Mammary epithelial cell (primary cell): ENCODE measurements at regions not wholly inside any gene's neighbourhood (a gene's known extent, or its start where the extent isn't known, plus 50 kb on each side); places are given as distances from the start of the nearest gene placed in this dataset.

ENCODE experiments used
- CTCF ChIP-seq, 2 donors: IDR thresholded peaks in 1 of 2; conservative IDR thresholded peaks in 1 of 2; 2 replicates each; pipeline ENCODE4 v1.5.1; 2011 to 2012; ENCODE audit warnings: inconsistent platforms in 2 of 2, low read length in 2 of 2, mild to moderate bottlenecking in 2 of 2, control low read depth in 1 of 2, low read depth in 1 of 2; ENCODE audit not compliant: insufficient read depth in 1 of 2; ENCODE audit errors: extremely low read depth in 1 of 2
- EZH2 ChIP-seq: IDR thresholded peaks from 2 replicates; pipeline ENCODE4 v1.6.1; 2012; ENCODE audit warnings: low read length, inconsistent platforms, borderline replicate concordance

- no peak for TF ChIP-seq CTCF (conservative IDR thresholded peaks at IDR 0.05 in 1 of 2, IDR thresholded peaks at IDR 0.05 in 1 of 2; ENCODE audit: extremely low read depth in 1 of 2, insufficient read depth in 1 of 2, low read depth in 1 of 2, low read length in 2 of 2)
- no peak for TF ChIP-seq EZH2
Observed at GRCh38 chr14:38074081-38074480, 133.6 kb upstream of the SSTR1 start.
